CD8-positive, alpha-beta memory T cell (primary cell): ENCODE measurements at regions not wholly inside any gene's neighbourhood (a gene's known extent, or its start where the extent isn't known, plus 50 kb on each side); places are given as distances from the start of the nearest gene placed in this dataset.

Experiments used
- CTCF ChIA-PET: fragments of 350-600 bp; sonication (Branson Sonifier 250); formaldehyde crosslinking; loops from one replicate; lab custom pipeline; 2021; ENCODE audit warnings: antibody characterized with exemption; lab: Charles Lee
- POLR2A ChIA-PET: fragments of 350-600 bp; sonication (Branson Sonifier 250); formaldehyde crosslinking; loops from one replicate; lab custom pipeline; 2021; ENCODE audit warnings: antibody characterized with exemption; lab: Charles Lee
- DNase-seq, 5 donors: peaks; one replicate each; pipeline versions ENCODE4 v3.0.0 to v3.0.0-alpha.2; 2020 to 2022; ENCODE audit warnings: mixed read lengths in 1 of 5
- H3K27ac ChIP-seq: one replicate; pipeline ENCODE4 v1.7.0; 2013; ENCODE audit warnings: low read depth, mild to moderate bottlenecking, low read length, moderate library complexity
- H3K27me3 ChIP-seq: 2 replicates; pipeline ENCODE4 v1.7.0; 2013; ENCODE audit warnings: low read length, mild to moderate bottlenecking; ENCODE audit not compliant: insufficient read depth, poor library complexity, severe bottlenecking
- H3K36me3 ChIP-seq: 2 replicates; pipeline ENCODE4 v1.7.0; 2013; ENCODE audit warnings: mild to moderate bottlenecking, low read length, moderate library complexity; ENCODE audit not compliant: insufficient read depth
- H3K4me1 ChIP-seq: 2 replicates; pipeline ENCODE4 v1.7.0; 2013; ENCODE audit warnings: mild to moderate bottlenecking, low read length, moderate library complexity; ENCODE audit not compliant: insufficient read depth
- H3K4me3 ChIP-seq: 2 replicates; pipeline ENCODE4 v1.7.0; 2013; ENCODE audit warnings: mild to moderate bottlenecking, low read length
- H3K9me3 ChIP-seq: 2 replicates; pipeline ENCODE4 v1.7.0; 2013; ENCODE audit warnings: mild to moderate bottlenecking, low read length
- H3K27ac Mint-ChIP-seq, 8 donors: one replicate each; pipeline ENCODE4 v1.8.0; 2020 to 2021; ENCODE audit warnings: mixed read lengths in 8 of 8, mild to moderate bottlenecking in 6 of 8, inconsistent platforms in 3 of 8, moderate library complexity in 3 of 8
- H3K27me3 Mint-ChIP-seq, 2 donors: one replicate each; pipeline ENCODE4 v1.8.0; 2020 to 2021; ENCODE audit warnings: mixed read lengths in 2 of 2, mild to moderate bottlenecking in 1 of 2, moderate library complexity in 1 of 2
- H3K36me3 Mint-ChIP-seq, 3 donors: one replicate each; pipeline ENCODE4 v1.8.0; 2020 to 2021; ENCODE audit warnings: mixed read lengths in 3 of 3, inconsistent platforms in 1 of 3, mild to moderate bottlenecking in 1 of 3
- H3K4me1 Mint-ChIP-seq, 3 donors: one replicate each; pipeline ENCODE4 v1.8.0; 2020 to 2021; ENCODE audit warnings: mixed read lengths in 3 of 3, inconsistent platforms in 1 of 3, mild to moderate bottlenecking in 1 of 3
- H3K4me3 Mint-ChIP-seq, 7 donors: one replicate each; pipeline ENCODE4 v1.8.0; 2020 to 2021; ENCODE audit warnings: mixed read lengths in 7 of 7, mild to moderate bottlenecking in 6 of 7, moderate library complexity in 4 of 7, inconsistent platforms in 2 of 7
- H3K9me3 Mint-ChIP-seq, 5 donors: one replicate each; pipeline ENCODE4 v1.8.0; 2020 to 2022; ENCODE audit warnings: mixed read lengths in 5 of 5, mild to moderate bottlenecking in 3 of 5, moderate library complexity in 2 of 5, inconsistent platforms in 1 of 5

GRCh38 chr15:57784081-57784511 lies 77.6 kb downstream of the POLR2M start:
- no peaks in the 10 kb centered on the region for H3K9me3 ChIP-seq
- Mint-ChIP-seq H3K4me1 (peaks cover 0 to 7% (median 2%) of the 10 kb centered on the region in 3 donors), H3K4me3 (no peak overlapping the region), H3K27me3 (peaks cover 6 to 27% of the 10 kb centered on the region in 2 donors), H3K27ac (no peak overlapping the region), H3K36me3 (no peaks in the 10 kb centered on the region), H3K9me3 (no peaks in the 10 kb centered on the region)
- POLR2A ChIA-PET, result no interaction called here
- H3K36me3 ChIP-seq, result no peaks in the 10 kb centered on the region
- no peak for DNase-seq
- CTCF ChIA-PET, result no interaction called here
- H3K4me3 ChIP-seq, result no peak overlapping the region
- no peaks in the 10 kb centered on the region for H3K4me1 ChIP-seq
- H3K27ac ChIP-seq, result no peak overlapping the region
- H3K27me3 ChIP-seq, result no peaks in the 10 kb centered on the region

- H3K36me3 Mint-ChIP-seq, result no peaks in the 10 kb centered on the region
- ChIA-PET CTCF (no interaction called here), POLR2A (no interaction called here)
- H3K27ac ChIP-seq, result no peak overlapping the region
- H3K4me3 Mint-ChIP-seq, result no peak overlapping the region
- no peak for DNase-seq
- H3K4me3 ChIP-seq, result no peak overlapping the region
- no peaks in the 10 kb centered on the region for H3K9me3 ChIP-seq
- peaks cover 0 to 5% (median 0%) of the 10 kb centered on the region in 3 donors for H3K4me1 Mint-ChIP-seq
- H3K36me3 ChIP-seq, result no peaks in the 10 kb centered on the region
- H3K27ac Mint-ChIP-seq, result no peak overlapping the region
- peaks cover 6 to 27% of the 10 kb centered on the region in 2 donors for H3K27me3 Mint-ChIP-seq
- no peaks in the 10 kb centered on the region for H3K27me3 ChIP-seq
- H3K9me3 Mint-ChIP-seq, result no peaks in the 10 kb centered on the region
- H3K4me1 ChIP-seq, result no peaks in the 10 kb centered on the region
Measured at GRCh38 chr15:57785039-57785438, 78.5 kb downstream of the POLR2M start.

GRCh38 chr15:57785959-57786358 lies 79.4 kb downstream of the POLR2M start:
- Histone ChIP-seq H3K4me1 (no peaks in the 10 kb centered on the region), H3K9me3 (no peaks in the 10 kb centered on the region), H3K27me3 (no peaks in the 10 kb centered on the region), H3K36me3 (no peaks in the 10 kb centered on the region), H3K4me3 (no peak overlapping the region), H3K27ac (no peak overlapping the region)
- ChIA-PET POLR2A (no interaction called here), CTCF (no interaction called here)
- no peak overlapping the region for H3K4me3 Mint-ChIP-seq
- H3K27ac Mint-ChIP-seq, result no peak overlapping the region
- DNase-seq, result no peak
- no peaks in the 10 kb centered on the region for H3K4me1 Mint-ChIP-seq
- peaks cover 8 to 27% of the 10 kb centered on the region in 2 donors for H3K27me3 Mint-ChIP-seq
- no peaks in the 10 kb centered on the region for H3K36me3 Mint-ChIP-seq
- H3K9me3 Mint-ChIP-seq, result no peaks in the 10 kb centered on the region

- Histone ChIP-seq H3K36me3 (no peaks in the 10 kb centered on the region), H3K4me3 (no peak overlapping the region), H3K27ac (no peak overlapping the region), H3K9me3 (no peaks in the 10 kb centered on the region), H3K27me3 (no peaks in the 10 kb centered on the region), H3K4me1 (no peaks in the 10 kb centered on the region)
- H3K9me3 Mint-ChIP-seq, result no peaks in the 10 kb centered on the region
- H3K27me3 Mint-ChIP-seq, result peaks cover 7 to 26% of the 10 kb centered on the region in 2 donors
- POLR2A ChIA-PET, result no interaction called here
- CTCF ChIA-PET, result no interaction called here
- no peak for DNase-seq
- no peak overlapping the region for H3K27ac Mint-ChIP-seq
- H3K4me3 Mint-ChIP-seq, result no peak overlapping the region
- no peaks in the 10 kb centered on the region for H3K36me3 Mint-ChIP-seq
- no peaks in the 10 kb centered on the region for H3K4me1 Mint-ChIP-seq
Measured at GRCh38 chr15:57789225-57789624, 82.7 kb downstream of the POLR2M start.

- H3K4me3 Mint-ChIP-seq, result no peak overlapping the region
- no peaks in the 10 kb centered on the region for H3K9me3 ChIP-seq
- H3K27me3 ChIP-seq, result no peaks in the 10 kb centered on the region
- POLR2A ChIA-PET, result no interaction called here
- CTCF ChIA-PET, result no interaction called here
- H3K4me3 ChIP-seq, result no peak overlapping the region
- no peak overlapping the region for H3K27ac ChIP-seq
- H3K9me3 Mint-ChIP-seq, result no peaks in the 10 kb centered on the region
- no peaks in the 10 kb centered on the region for H3K36me3 Mint-ChIP-seq
- no peak overlapping the region for H3K27ac Mint-ChIP-seq
- H3K4me1 ChIP-seq, result no peaks in the 10 kb centered on the region
- no peak for DNase-seq
- H3K27me3 Mint-ChIP-seq, result peaks cover 5 to 18% of the 10 kb centered on the region in 2 donors
- H3K4me1 Mint-ChIP-seq, result no peaks in the 10 kb centered on the region
- no peaks in the 10 kb centered on the region for H3K36me3 ChIP-seq
Measured at GRCh38 chr15:57792724-57793449, 86.4 kb downstream of the POLR2M start.

- POLR2A ChIA-PET, result no interaction called here
- Histone ChIP-seq H3K4me1 (no peaks in the 10 kb centered on the region), H3K36me3 (no peaks in the 10 kb centered on the region), H3K9me3 (no peaks in the 10 kb centered on the region), H3K27ac (no peak overlapping the region), H3K4me3 (no peak overlapping the region), H3K27me3 (no peaks in the 10 kb centered on the region)
- H3K9me3 Mint-ChIP-seq, result no peaks in the 10 kb centered on the region
- no peak overlapping the region for H3K4me3 Mint-ChIP-seq
- no peaks in the 10 kb centered on the region for H3K36me3 Mint-ChIP-seq
- no peaks in the 10 kb centered on the region for H3K4me1 Mint-ChIP-seq
- CTCF ChIA-PET, result no interaction called here
- H3K27me3 Mint-ChIP-seq, result peaks cover 5 to 13% of the 10 kb centered on the region in 2 donors
- no peak for DNase-seq
- no peak overlapping the region for H3K27ac Mint-ChIP-seq
Measured at GRCh38 chr15:57795261-57795660, 88.7 kb downstream of the POLR2M start.

GRCh38 chr15:57796146-57796545 lies 89.6 kb downstream of the POLR2M start:
- H3K27me3 Mint-ChIP-seq, result peaks cover 2 to 13% of the 10 kb centered on the region in 2 donors
- ChIA-PET CTCF (no interaction called here), POLR2A (no interaction called here)
- no peaks in the 10 kb centered on the region for H3K9me3 ChIP-seq
- H3K27ac ChIP-seq, result no peak overlapping the region
- no peak for DNase-seq
- no peaks in the 10 kb centered on the region for H3K36me3 Mint-ChIP-seq
- no peaks in the 10 kb centered on the region for H3K9me3 Mint-ChIP-seq
- H3K4me3 ChIP-seq, result no peak overlapping the region
- no peaks in the 10 kb centered on the region for H3K36me3 ChIP-seq
- no peaks in the 10 kb centered on the region for H3K4me1 Mint-ChIP-seq
- H3K27ac Mint-ChIP-seq, result no peak overlapping the region
- H3K27me3 ChIP-seq, result no peaks in the 10 kb centered on the region
- H3K4me3 Mint-ChIP-seq, result no peak overlapping the region
- no peaks in the 10 kb centered on the region for H3K4me1 ChIP-seq

GRCh38 chr15:57797110-57797509 lies 90.6 kb downstream of the POLR2M start:
- ChIA-PET CTCF (no interaction called here), POLR2A (no interaction called here)
- Mint-ChIP-seq H3K9me3 (no peaks in the 10 kb centered on the region), H3K36me3 (no peaks in the 10 kb centered on the region), H3K4me3 (no peak overlapping the region), H3K27ac (no peak overlapping the region), H3K4me1 (no peaks in the 10 kb centered on the region), H3K27me3 (peaks cover 2 to 13% of the 10 kb centered on the region in 2 donors)
- H3K4me1 ChIP-seq, result no peaks in the 10 kb centered on the region
- H3K27ac ChIP-seq, result no peak overlapping the region
- no peaks in the 10 kb centered on the region for H3K36me3 ChIP-seq
- no peaks in the 10 kb centered on the region for H3K27me3 ChIP-seq
- DNase-seq, result no peak
- H3K9me3 ChIP-seq, result no peaks in the 10 kb centered on the region
- H3K4me3 ChIP-seq, result no peak overlapping the region
